Right lung (tissue), 2 donors: ENCODE measurements at regions not wholly inside any gene's neighbourhood (a gene's known extent, or its start where the extent isn't known, plus 50 kb on each side); places are given as distances from the start of the nearest gene placed in this dataset.
"Not testable (repeated sequence)": the region's sequence is repeated elsewhere in the genome, so short reads cannot be mapped to it uniquely, and the experiment has no call there.

Source experiments
- DNase-seq, 2 donors: peaks; one replicate each; pipeline ENCODE4 v3.0.0-alpha.2; 2013

DNA sequence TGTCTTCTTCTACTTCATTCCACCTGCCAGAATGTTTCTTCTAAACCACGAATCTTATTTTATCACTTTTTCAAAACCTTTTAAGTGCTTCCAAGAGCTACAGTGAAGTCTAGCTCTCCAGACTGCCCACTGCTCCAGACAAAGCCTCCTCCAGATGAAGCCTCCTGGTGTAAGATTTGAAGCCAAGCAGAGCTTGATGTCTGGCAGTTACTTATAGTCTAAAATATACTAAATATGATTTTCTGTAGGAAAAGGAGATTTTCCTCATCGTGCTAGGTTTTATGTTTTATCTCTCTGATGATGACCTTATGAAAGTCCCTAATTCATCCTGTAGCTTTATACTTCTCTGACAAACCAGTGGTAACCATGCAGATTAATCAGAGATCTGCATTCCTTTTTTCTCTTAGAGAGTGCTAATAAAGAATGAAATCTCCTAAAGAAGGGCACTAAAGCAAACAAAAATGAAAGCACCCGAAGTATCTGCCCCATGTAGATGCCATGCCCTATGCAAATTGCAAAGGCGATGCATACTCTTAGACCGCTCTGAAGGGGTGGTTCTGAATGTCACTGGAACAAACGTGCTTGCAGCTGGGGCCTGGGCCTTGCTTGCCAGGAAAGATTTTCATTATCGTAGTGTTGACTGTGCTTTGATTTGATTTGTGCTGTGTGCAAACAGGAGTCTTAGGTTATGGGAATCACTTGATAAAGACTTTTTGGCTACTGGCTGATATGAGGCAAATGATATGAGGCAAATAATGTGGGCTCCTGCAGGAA is 314.2 kb downstream of the PID1 start:
- DNase-seq: peak in 1 of 2 donors; percentile 8

DNA sequence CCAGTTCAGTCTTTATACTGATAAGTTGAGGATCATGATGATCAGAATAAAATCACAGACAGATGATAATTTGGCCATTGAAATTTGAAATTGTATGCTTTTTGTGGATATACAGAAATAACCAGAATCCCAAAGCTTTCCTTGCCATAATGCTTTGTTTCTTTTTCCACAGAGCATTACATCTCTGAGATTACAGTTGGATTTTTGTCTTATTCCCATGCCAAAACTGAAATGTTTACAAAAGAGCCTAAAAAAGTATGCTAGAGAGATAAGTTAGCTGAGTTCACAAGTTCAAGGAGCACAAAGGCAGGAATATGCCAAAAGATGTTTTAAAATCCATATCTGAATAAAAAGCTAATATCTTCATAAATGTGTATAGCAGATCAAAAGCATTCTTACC is 321.3 kb downstream of the PID1 start:
- peak in 1 of 2 donors; percentile 5 for DNase-seq

DNA sequence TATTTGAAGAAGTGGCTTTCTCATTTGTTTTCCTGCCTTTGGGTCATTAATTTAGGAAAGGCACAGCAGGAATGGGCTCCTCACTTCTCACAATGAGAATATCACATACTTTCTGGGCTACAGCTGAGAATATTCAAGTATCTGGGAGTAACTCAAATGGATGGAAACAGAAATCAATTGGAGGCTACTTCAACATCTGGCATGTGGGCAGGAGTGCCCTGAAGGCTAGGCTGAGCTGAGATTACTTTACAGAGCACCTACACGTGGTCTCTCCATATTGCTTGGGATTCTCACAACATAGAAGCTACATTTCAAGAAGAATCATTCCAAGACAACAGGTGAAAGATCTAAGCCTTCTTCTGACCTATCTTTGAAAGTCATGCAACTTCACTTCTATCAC is 325.4 kb downstream of the PID1 start:
- DNase-seq: no peak

- no peak for DNase-seq
Measured at GRCh38 chr2:228942856-228943255, 328.2 kb downstream of the PID1 start.

- peak in 1 of 2 donors; percentile 6 for DNase-seq
Measured at GRCh38 chr2:228938629-228939028, 332.5 kb downstream of the PID1 start.

DNA sequence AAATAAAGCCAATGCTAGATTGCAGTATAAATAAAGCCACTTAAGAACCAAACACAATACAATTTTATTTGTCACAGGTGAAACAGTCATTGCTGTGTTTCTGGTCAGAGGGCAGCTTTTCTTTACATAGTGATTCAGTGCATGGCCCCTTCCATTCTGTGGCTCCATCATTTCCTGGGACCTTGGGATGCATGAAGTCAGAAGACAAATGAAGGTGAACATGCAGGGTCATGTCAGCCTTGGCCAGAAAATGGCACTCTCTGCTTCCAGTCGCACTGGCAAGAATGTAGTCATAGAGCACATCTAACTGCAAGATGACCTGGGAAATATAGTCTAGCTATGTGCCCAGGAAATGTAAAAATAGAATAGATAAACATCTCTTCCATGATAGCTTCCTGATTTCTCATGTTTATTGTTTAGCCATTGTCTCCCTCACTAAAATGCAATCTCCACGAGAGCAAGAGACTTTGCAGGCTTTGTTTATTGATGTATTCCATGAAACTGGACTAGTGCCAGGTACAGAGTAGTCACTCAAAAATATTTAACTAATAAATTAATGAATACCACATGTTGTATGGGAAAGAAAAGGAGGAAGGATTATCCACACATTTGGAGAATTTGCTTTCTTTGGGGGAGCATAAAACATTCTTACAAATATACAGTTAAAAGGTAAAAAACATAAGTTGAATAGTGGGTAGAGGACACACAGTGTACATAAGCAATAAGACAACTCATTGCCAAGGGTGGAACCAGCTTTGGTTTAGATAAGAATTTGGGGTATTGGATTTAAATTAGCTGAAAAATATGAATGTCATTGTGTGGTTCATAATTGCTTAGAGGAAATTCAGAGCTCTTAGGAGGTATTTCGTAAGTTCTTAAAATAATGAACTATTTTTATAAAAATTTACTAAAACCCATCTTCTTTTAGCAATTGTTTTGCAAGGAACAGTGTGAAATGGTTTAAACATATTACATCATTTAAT is 343.8 kb downstream of the PID1 start:
- no peak for DNase-seq

DNA sequence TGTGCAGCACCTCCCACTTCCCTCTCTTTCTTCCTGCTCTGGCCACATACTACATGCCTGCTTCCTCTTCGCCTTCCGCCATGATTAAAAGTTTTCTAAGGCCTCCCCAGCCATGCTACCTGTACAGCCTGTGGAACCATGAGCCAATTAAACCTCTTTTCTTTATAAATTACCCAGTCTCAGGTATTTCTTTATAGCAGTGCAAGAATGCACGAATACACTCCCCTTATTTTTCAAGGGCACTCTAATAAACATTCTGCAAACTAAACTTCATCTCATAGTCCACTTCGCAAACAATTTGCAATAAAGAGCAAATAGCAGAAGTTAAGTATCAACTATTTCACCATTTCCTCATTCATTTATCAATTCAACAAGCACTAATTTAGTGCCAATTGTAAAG is 351.3 kb downstream of the PID1 start:
- no peak for DNase-seq

- no peak for DNase-seq
Measured at GRCh38 chr2:228917220-228917619, 353.9 kb downstream of the PID1 start.

DNA sequence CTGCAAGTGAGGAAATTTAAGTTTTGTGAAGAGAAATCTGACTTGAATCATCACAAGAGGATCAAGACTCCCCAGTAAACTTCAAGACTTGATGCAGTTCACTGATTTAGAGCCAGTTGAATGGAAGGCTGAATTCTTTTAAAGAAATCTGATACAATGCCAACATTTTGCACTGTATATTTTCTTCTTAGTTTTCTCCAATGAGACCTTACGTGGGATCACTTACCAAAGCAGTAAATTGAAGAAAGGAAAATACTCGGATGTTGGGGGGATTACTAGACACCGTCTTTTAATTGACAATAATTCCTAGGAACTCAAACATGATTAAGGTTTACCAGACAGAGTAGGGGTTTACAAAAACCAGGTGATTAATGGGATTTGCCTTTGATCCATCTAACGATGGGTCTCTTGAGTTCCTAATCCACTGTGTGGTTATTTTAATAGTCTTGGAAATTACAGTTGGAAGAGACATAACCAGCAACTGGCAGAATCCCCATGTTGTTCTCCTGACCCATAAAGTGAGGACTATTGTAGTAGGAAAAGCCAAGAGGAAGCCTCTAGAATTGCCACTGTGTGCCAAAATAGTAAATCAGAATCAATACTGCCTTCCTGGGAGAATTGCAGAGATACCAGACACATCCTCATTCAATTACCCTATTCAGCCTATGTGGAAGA is 354.5 kb downstream of the PID1 start:
- DNase-seq: no peak

DNA sequence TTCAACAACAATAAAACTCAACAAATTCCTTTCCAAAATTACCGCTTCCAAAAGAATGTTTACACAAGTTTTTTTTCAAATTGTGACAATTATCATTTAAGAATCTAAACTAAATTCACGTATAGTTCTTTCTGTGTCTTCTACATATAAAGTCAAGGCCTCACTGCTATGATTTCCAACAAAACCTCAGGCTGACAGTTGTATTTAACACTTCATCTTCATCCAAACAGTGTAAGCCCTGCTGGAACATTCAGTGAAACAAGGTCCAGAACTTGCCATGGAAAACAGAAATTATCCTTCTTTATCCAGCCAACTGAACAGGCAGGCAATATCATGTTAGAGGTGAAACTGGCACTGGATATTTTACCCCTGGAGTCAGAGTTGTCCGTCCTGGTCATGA is 357.9 kb downstream of the PID1 start:
- peak in 1 of 2 donors; percentile 34 for DNase-seq

GRCh38 chr2:228910872-228911271 is 360.2 kb downstream of the PID1 start:
- not testable (repeated sequence) for DNase-seq

DNA sequence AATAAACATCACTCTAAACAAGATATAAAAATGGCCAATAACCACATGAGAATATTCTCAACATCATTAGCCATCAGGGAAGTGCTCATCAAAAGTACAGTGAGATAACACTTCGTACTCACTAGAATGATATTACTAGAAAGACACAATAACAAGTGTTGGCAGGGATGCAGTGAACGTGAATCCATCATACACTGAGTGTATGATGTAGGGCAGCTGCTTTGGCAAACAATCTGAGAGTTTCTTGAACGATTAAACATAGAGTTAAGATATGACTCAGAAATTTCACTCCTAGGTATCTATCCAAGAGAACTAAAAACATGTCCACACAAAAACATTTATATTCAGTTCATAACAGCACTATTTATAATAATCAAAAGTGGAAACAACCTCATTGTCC is 368.9 kb downstream of the PID1 start:
- no peak for DNase-seq

DNA sequence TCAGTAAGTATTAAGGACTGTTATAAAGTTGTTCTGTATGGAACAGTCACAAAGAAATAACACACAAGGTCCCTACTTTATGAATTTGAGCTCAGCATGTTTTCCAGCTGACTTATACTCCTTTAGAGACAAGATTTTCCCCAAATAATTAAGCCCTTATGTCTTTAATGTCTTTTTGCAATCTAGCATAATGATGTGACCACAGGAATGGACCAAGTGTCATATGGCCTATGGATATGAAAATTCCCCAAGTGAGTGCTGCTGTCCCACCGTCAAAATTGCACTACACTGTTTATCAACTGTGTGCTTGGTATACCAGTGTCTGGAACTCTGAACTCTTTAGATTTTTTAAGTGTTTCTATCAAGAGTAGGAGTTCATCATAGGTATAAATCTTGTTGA is 369.6 kb downstream of the PID1 start:
- no peak for DNase-seq

- DNase-seq: no peak
Measured at GRCh38 chr2:228878138-228878537, 392.9 kb downstream of the PID1 start.

- DNase-seq: no peak
Measured at GRCh38 chr2:228876276-228876675, 394.8 kb downstream of the PID1 start.

GRCh38 chr2:228875152-228875900 is 395.8 kb downstream of the PID1 start:
- DNase-seq: peak; percentile 6 to 9

- DNase-seq: no peak
Measured at GRCh38 chr2:228871012-228871411, 400.1 kb downstream of the PID1 start.

DNA sequence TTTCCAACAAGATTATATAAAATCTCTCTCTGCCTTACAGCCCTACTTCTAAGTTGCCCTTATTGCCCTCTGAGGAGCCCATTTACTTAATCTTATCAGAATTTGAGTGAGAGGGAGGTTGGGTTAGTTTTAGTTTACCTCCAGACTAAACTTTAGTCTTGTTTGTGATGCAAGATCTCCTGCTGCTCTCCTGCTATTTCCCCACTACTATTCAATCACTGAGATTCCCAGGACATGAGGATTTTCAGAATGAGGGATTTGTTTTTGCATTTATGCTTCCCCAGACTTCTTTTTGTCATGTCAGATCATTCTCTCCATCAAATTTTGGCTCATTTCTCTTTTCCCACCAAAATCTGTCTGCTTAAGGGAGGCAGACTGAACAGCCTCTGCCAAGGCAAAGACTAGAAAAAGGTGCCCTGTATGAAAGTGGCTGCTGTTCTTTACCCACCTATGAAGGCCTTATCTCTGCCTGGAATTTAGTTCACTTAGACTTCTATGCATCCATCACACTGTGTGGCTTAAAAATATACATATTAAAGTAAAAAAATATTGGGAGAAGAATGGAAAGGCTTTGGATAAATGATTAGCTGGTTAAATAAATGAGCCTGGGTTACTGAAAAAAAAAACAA is 401.3 kb downstream of the PID1 start:
- DNase-seq: no peak

DNA sequence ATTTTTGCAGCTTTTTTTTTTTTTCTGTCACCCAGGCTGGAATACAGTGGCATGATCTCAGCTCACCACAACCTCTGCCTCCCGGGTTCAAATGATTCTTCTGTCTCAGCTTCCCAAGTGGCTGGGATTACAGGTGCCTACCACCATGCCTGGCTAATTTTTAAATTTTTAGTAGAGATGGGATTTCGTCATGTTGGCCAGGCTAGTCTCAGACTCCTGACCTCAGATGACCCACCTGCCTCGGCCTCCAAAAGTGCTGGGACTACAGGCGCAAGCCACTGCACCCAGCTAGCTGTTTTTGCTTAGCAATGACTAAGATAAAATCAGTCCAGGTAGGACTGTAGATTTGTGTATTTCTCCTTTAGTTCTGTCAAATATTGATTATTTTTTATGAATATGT is 403.7 kb downstream of the PID1 start:
- no peak for DNase-seq

- no peak for DNase-seq
Measured at GRCh38 chr2:228866781-228867180, 404.3 kb downstream of the PID1 start.

DNA sequence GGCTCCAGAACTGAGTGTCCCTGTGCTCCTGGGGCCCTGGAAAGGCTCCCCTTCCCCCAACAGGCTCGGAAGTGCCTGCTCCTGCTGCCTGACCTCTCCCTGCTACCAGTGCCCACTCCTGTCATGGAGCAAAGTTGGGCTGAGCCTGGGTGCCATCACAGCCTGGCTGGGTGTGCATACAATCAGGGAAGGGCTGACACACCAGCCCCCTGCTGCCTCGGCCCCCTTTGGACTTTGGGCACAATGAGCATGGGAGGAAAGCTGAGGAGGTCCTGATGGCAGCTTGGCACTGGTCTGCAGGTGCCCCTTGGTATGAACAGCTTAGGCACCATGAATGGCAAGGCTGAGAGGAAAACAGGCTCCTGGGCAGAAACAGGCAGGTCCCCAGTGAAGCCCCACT is 405.0 kb downstream of the PID1 start:
- DNase-seq: no peak
